C4-2B (cell line): ENCODE measurements at regions not wholly inside any gene's neighbourhood (a gene's known extent, or its start where the extent isn't known, plus 50 kb on each side); places are given as distances from the start of the nearest gene placed in this dataset.

Experiments
- H3K27ac ChIP-seq: fragments of 450-650 bp; 2 replicates; pipeline ENCODE4 v1.5.1; 2017
- CTCF ChIP-seq: fragments of 450-650 bp; conservative IDR thresholded peaks from 2 replicates; pipeline ENCODE4 v1.5.1; 2017; ENCODE audit warnings: mild to moderate bottlenecking
- ZFX ChIP-seq: fragments of 450-650 bp; IDR thresholded peaks from 2 replicates; pipeline ENCODE4 v1.6.1; 2017

- no peak for TF ChIP-seq ZFX
- no peak for TF ChIP-seq CTCF
- H3K27ac ChIP-seq, result no peak overlapping the region
Measured at GRCh38 chr9:121582641-121583040, 68.8 kb upstream of the DAB2IP start.

- TF ChIP-seq ZFX, result no peak
- no peak for TF ChIP-seq CTCF
- no peak overlapping the region for H3K27ac ChIP-seq
Measured at GRCh38 chr9:121584421-121584820, 67.0 kb upstream of the DAB2IP start.

GRCh38 chr9:121587863-121588262 lies 63.6 kb upstream of the DAB2IP start:
- TF ChIP-seq CTCF (no peak), ZFX (no peak)
- no peak overlapping the region for H3K27ac ChIP-seq

DNA sequence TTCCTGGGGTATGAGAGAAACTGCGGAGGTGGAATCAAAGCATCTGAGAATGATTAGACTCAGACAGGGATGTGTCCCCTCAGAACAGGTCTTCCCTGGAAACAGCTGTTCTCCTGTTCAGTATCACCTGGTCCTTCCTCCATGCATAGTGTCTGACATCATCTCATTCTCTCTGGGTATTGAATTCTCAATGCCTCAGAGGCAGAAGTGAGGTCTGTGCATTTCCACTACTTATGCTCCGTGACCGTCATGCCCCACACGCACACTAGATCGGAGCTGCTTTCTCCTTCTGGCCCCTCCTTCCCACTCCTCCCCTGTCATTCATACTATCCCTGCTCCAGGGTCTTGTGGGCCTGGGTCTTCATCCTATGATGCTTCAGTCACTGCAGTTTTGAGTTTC lies 61.4 kb upstream of the DAB2IP start:
- TF ChIP-seq CTCF (no peak), ZFX (no peak)
- no peak overlapping the region for H3K27ac ChIP-seq

- no peak for TF ChIP-seq ZFX
- no peak for TF ChIP-seq CTCF
- no peak overlapping the region for H3K27ac ChIP-seq
Measured at GRCh38 chr9:121592265-121592664, 59.2 kb upstream of the DAB2IP start.

- TF ChIP-seq ZFX, result no peak
- no peak for TF ChIP-seq CTCF
- no peak overlapping the region for H3K27ac ChIP-seq
Measured at GRCh38 chr9:121593066-121593465, 58.4 kb upstream of the DAB2IP start.

DNA sequence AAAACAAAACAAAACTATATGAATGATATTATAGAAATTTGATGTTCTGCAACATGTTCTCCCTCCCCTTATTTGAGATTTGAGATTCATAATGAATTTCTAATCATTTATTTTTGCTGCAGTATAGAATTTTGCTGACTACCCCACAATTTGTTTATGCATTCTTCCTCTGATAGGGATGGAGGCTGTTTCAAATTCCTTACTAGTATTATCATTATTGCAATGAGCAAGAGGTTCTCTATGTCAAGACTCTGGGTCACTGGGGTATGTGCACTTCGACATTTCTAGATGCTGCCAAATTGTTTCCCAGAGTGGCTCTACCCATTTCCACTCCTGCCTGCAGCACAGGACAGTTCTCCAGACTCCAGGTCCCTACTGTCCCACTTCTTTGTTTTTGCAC lies 54.9 kb upstream of the DAB2IP start:
- TF ChIP-seq ZFX (no peak), CTCF (no peak)
- no peak overlapping the region for H3K27ac ChIP-seq
